NCI-H146 treated with DMSO at 0.1 percent for 48 hours (cell line): ENCODE measurements at regions not wholly inside any gene's neighbourhood (a gene's known extent, or its start where the extent isn't known, plus 50 kb on each side); places are given as distances from the start of the nearest gene placed in this dataset.
"Not testable (repeated sequence)": the region's sequence is repeated elsewhere in the genome, so short reads cannot be mapped to it uniquely, and the experiment has no call there.

Experiments used
- DNase-seq: peaks from one replicate; lab custom pipeline; 2025; ENCODE audit not compliant: unreplicated experiment; lab: John Stamatoyannopoulos, UW

DNA sequence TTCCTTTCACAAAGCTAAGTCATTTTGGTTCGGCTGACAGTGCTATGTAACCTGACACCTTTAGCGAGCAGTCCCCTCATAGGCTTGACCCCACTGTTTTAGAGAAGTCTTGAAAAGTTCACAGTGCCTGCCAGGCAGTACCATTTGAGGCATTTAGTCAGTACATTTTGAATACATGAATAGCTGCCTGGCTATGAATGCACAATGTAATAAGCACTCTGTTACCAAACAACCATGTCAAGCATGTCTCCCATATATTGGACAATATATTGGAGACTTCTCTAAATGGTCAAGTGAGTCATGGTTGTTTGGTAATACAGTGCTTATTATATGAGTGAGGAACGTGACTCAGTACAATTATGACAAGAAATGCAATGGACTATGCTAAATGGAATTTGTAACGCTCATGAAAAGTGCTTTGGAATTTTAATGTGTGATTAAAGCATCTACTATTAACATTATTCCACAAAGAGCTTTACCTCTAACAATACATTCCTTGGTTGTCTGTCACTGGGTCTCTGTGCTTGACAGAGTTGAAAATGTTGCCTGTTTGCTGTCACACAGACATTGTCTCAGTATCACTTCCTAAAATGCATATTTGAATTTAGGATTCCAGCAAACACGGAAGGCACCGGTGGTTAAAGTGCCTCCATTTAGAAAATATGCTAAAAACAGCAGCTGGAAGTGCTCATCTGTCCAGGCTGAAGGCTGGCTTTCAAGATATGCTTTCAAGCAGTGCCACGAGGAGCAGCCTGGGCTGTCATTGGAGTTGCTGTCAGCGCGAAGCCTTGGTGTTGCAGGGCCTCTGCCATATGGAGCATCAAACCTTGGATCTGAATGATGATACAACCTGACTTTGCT is 458.6 kb downstream of the FBXO15 start:
- DNase-seq: no peak

DNA sequence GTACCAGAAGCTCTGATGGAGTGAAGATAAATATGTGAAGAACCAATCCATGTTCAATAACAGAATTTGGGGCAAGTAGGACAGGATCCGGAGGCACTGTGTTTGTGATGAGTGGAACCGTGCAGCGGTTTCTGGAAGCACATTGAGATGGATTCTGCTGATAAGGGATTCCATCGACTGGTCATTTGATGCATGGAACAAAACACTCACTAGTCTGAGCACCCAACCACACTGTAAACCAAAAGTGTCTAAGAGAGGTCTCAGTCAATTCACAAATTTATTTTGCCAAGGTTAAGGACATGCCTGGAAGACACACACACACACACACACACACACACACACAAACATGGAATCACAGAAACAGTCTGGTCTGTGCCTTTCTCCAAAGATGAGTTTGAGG is 459.5 kb downstream of the FBXO15 start:
- no peak for DNase-seq

DNA sequence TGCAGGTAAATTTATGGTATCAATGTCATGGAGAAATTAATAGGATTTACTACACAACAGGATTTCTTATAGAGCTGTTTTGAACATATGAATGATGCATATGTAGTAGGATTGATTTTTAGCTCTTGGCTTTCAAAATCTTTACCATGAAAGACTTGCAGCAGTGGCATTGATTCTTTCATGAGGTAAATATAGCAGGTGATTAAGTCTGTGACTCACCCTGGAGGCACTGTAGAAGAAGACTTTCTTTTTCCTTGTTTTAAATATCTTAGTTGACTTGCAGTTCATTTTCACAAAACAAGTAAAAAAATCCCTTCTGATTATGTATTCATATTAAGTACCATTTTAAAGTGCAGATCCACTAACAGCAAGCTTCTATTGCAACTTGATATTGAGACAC is 463.0 kb downstream of the FBXO15 start:
- DNase-seq: no peak

DNA sequence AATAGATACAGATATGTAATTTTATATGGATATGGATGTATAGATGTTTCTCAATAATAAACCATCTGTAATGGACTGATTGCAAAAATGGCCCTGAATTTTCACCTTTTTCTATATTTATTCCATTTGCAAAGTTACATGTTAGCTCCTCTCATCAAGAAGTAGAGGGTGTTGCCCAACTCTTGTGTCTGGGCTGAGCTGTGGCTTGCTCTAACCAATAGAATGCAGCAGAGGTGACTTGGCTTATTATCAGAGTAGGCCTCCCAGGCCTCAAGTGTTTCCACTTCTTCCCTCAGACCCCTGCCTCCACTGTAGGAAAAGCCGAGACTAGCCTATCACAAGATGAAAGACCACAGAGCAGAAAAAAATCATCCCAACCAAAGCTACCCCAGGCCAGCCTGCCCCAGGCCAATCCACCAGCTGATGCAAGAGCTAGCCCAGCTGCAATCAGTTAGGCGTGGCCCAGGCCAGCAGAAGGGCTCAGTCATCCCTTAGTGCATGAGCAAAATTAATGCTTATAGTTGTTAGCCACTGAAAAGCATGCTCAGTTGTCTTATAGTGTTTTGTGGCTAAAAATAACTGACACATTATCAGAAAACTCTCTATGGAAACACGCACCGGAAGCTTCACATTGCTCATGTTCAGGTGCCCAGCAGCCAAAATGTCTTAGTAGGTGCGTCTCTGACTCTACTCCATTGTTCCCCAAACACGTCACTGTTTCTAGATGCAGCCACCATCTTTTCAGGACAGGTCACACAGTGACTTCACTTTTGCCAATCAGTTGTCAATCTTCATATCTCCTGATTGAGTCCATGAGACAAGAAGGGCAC is 464.0 kb downstream of the FBXO15 start:
- no peak for DNase-seq

DNA sequence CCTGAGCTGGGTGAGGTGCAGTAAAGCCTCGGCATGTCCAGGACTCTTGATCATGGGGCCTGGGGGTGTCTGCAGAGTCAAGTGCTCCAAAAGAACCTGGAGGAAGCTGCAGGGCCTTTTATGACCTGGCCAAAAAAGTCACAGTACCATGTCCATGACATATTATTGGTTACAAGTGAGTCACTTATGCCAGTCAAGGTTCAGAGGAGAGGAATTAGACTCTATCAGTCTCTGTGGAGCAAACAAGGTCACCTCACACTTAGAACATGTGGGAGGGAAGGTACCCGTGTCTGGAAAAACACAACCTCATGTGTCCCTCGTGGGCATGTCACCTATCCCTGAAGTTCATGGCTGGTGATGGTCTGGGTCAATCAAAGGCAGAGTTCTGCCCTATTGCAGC is 465.7 kb downstream of the FBXO15 start:
- DNase-seq: no peak

DNA sequence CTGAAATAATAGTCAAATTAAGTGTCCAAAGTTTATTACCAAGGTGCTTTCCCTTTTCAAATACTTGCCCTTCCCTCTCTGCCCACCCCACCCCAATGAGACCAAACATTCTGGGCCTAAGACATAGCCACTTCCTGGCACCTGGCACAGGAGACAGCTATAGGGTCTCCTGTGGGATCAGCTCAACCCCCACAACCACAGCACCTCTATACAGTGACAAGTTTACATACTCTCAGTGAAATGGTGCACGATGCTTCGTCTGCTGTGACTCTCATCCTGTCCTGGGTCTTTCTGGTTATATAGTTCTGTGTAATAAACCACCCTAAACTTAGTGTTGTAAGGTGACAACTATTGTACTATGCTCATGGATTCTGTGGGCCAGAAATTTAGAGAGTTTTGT is 466.2 kb downstream of the FBXO15 start:
- DNase-seq: no peak

DNA sequence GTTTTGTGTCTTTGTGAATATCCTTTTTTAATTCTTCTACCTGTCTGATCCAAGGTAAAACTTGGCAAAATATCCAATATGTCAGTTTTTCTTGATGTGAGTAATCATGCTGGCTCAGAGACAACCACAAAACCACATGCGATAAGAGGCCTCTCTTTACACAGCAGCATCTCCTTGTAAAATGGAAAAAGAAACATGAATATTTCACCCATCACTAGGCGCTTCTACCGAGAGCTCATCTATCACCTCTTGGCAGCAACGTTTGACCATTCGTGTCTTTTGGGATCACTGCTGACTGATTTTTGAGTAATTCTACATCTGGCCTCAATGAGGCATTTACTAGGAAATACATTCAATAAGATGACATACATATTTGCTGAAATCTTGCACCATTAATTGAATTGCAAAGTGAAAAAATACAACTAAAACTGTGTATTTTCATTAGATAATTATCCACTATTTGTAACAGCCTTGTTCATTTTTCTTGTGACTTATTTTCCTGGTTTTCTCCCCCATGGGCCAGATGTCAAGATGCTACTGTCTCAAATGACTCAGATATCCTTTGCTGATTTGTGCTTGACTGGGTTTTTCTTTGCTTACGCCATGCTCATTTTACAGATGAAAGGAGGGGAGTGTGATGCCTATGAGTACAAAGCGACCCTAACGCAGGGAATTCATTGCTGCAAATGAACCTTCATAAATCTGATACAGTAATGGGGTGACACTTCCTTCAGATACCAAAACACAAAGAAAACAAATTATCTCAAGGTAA is 467.5 kb downstream of the FBXO15 start:
- DNase-seq: no peak

DNA sequence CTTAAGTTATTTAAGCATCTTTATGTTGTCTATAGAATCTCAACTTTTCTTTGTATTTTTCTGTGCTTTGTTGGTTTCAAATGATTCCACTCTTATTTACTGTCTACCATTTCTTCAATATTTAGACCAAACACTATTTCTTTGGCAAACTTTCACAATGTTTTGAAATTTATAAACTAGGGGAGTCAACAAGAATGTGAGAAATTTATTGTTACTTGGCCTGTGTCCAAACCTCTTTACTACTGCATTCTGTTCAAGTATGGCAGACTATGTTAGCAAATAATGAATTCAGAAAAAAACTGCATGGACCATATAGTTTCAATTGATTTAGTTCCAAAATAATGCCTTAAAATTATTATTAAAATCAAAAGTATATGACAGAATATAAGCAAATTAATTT is 470.2 kb downstream of the FBXO15 start:
- DNase-seq: no peak

DNA sequence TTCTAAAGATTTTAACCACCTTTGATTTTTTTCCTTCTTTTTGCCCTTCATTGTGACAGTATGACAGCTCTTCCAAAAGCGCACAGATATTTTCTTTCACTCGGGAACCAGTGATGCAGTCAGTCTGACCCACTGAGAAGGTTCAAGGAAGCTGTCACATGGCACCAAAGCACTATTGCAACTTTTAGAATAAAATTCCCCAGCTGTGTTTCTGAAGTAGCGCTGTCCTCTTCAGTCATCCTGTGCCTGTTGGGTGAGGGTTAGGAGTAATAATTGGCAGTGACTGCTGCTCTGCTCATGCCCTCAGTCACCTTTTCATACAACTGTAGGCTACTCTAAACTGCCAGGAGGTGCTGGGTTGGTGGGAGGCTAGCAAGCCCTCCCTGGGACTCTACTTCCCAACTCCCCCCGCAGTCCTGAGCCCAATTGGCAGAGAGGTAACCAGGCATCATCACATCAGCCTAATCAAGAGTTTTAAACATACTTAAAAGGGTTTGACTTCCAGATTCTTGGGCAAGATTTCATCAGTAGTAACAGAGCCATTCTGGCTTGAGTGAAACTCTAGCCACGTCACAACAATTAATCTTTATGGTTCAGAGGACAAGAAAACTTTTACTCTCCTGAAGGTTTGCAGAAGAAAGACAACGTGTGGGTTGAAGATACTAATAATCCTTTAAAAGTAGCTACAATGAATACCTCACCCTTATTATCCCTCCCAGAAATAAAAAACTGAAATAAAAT is 473.3 kb downstream of the FBXO15 start:
- DNase-seq: no peak

DNA sequence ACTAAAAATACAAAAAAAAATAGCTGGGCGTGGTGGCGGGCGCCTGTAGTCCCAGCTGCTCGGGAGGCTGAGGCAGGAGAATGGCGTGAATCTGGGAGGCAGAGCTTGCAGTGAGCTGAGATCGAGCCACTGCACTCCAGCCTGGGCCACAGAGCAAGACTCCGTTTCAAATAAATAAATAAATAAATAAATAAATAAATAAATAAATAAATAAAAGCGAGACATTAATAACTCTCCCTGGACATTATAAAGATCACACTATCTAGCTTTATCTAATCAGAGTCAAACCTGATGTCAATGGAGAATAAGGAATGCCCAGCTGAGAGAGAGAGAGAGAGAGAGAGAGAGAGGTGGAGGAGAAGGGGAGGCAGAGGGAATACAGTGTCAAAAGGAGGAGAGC is 476.2 kb downstream of the FBXO15 start:
- DNase-seq: not testable (repeated sequence)

DNA sequence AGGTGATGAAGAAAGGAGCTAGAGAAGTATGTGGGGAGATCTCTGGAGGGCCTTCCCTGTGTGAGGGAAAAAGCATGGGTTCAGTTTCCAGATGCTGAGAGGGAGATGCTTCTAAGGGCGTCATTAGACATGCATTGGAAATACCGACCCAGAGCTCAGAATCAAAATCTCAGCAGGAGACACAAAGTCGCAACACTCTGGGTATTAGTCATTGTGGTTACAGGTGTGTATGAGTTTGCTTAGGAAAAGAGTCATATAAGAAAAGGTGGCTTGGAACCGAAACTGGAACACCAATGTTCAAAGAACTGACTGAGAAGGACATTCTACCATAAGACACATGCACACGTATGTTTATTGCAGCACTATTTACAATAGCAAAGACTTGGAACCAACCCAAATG is 477.1 kb downstream of the FBXO15 start:
- no peak for DNase-seq

DNA sequence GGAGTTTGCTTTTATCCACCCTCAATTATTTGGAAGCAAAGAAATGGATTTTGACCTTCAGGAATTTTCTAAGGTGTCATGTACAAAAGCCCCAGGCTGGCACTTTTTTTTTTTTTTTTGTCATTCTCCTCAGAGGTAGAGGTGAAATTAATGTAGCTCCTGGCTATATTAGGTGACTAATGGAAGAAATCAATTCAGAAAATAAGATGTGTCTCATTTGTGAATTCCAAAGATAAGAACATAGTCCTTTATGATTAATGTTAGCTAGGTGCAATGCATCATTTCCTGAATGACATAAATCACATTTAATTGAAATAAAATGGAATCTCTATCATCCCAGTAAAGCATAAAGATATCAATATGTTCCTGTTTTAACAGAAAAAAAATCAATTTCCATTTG is 477.6 kb downstream of the FBXO15 start:
- DNase-seq: no peak

DNA sequence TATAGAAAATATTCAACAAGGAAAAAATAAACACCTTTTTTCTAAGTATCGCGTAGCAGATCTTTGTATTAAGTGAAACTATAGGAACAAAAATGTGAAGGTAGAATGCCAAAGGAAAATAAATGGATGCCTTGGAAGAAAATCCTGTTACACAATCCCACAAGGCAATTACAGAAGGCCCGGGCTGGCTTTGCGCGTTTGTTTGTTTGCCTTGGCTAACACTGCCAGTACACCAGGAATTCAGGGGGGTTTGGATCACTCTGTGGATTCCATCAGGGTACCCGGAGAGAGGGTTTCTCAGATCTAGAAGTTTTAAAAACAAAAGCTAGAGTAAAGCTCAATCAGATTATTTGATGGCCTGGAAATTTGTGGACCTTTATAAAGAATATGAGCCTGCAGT is 478.3 kb downstream of the FBXO15 start:
- no peak for DNase-seq

DNA sequence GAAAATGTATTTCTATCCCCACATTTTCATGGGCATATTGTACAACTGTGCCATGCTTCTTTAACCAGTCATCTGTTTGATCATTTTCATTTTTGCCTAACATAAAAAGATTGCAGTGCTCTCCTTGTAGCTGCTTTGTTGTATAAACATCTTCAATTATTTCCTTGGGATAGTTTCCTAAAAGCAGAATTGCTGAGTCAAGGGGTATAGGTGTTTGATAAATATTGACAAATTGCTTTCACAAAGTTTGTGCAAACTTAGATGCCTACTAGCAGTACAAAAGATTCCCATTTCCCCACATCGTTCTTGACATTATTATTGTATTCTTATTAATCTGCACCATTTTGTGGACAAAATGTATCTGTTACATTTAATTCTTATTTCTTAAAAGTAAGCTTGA is 479.6 kb downstream of the FBXO15 start:
- DNase-seq: no peak

DNA sequence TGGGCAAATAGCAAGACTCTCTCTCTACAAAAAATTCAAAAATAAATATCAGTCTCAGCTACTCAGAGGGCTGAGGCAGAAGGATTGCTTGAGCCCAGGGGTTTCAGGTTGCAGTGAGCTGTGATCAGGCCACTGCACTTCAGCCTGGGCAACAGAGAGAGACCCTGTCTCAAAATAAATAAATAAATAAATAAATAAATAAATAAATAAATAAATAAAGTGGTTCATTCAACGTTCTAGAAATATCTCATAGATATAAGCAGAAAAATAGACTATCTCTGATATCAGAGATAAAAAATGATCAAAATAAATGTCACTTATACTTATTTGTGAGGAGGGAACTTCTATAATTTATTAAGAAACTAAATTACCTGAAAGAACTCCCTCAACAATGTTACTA is 480.9 kb downstream of the FBXO15 start:
- DNase-seq: no peak

DNA sequence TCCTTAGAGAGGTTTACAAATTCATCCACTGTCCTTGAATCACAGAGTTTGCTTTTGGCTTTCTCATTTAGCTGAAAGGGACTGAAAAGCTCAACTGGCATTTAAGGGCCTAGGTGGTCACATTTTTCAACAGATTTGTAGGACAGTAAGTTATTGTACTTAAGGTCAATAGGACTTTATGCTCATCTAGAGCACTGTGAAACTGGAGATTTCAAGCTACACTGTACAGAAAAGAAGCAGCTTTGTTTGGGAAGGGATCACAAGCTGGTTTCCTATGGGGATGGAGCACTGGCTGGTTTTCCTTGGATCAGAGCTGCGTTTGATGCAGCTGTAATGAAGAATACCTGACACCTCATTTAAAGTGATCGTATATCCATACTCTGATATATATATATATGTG is 482.7 kb downstream of the FBXO15 start:
- no peak for DNase-seq

DNA sequence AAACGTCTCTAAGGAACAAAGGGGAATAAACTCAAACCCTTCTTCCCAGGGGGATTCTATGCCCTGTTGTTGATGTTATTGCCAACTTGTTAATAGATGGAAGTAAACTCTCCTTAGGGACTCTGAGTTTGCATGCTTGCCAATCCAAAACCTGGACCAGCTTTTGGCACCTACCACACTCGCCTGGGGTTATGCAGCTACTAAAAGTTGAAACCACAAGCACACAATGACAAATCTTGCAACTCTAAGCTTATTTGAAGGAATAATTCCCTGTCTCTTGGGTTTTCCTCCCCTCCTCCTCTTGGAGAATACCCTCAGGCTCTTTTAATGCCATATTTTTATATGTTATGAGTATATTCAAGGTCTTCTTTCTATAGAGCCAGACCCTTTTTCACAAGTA is 484.1 kb downstream of the FBXO15 start:
- DNase-seq: no peak

DNA sequence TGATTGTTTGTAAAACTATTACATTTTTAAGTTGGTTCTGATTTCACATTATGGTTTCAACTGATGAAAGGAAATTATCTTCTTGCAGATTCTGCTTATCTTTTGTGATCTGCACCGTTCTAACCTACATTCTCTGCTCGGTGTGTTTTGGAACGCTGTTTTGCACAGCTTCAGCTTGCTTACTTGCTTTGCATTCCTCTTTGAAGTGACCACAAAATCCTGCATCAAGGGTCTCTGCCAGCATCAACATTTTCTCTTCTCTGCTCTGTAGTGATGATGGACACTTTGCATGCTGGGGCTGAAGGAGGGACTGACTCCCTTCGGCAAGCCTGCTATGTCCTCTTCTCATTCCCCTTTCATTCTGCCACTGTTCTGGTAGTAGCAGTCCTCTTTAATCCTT is 485.2 kb downstream of the FBXO15 start:
- no peak for DNase-seq

DNA sequence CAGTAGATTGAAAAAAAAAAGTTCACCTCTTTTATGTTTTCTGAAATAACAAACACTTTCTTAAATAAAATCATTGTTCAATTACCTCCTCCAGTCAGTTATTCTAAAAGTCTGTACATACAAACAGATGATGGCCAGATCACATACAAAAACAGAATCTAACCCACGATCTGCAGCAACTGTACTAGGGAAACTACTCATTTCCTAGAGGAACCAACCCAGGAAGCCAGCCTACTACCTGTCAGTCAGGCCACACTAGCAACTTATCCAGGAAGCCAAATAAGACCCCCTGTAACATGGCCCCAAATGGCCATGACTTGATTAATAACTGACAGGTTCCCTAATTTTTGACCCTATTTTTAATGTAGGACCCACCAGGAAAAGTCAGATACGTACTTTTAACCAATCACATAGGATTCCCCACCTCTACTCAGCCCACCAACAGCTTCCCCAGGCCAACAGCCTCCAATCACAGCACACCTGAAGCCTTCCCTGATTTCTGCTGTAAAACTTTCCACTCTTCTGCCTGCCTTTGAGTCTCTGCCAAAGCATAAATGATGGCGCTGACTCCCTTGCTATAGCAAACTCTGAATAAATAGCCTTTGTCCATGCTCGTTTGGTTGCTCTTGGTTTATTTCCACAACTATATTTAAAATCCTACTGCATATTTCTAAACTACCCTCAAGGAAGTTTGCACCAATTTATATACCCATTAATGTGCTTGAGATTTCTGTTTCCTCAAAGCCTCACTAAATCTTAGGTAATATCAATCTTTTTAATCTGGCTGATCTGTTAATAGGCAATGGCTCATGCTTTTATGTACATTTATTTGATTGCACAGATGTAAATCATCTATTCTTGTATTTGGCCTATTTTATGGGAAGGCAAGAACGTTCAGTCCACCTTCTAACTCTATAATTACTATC is 486.4 kb downstream of the FBXO15 start:
- DNase-seq: no peak

DNA sequence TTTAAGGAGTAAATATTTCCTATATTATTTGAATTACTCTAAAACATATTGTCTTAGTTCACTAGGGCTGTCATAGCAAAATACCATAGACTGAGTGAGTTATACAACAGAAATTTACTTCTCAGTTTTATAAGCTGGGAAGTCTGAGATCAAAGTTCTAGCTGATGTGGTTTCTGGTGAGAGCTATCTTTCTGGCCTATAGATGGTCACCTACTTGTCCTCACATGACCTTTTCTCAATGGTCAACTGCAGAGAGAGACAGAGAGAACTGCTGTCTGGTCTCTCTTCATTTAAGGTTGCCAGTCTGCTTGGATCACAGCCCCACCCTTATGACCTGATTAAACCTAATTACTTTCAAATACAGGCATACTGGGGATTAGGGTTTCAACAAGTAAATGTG is 490.9 kb downstream of the FBXO15 start:
- DNase-seq: no peak
